Liver (tissue), 8 donors: ENCODE measurements at regions not wholly inside any gene's neighbourhood (a gene's known extent, or its start where the extent isn't known, plus 50 kb on each side); places are given as distances from the start of the nearest gene placed in this dataset.

Source experiments
- DNase-seq: peaks from one replicate; pipeline ENCODE4 v3.0.0-alpha.2; 2017; ENCODE audit warnings: low spot score
- H3K27ac ChIP-seq, 2 donors: one replicate each; pipeline ENCODE4 v1.7.0; 2013; ENCODE audit warnings: inconsistent platforms in 2 of 2, low read length in 2 of 2, control low read depth in 1 of 2, low read depth in 1 of 2, mild to moderate bottlenecking in 1 of 2
- H3K27me3 ChIP-seq, 4 donors: one replicate each; pipeline versions ENCODE4 v1.6.1 to v1.7.0; 2013; ENCODE audit warnings: low read length in 3 of 4, inconsistent platforms in 1 of 4, mild to moderate bottlenecking in 1 of 4, moderate library complexity in 1 of 4; ENCODE audit not compliant: control insufficient read depth in 4 of 4, insufficient read depth in 4 of 4
- H3K36me3 ChIP-seq, 4 donors: one replicate each; pipeline versions ENCODE4 v1.6.1 to v1.7.0; 2013; ENCODE audit warnings: low read length in 3 of 4, mild to moderate bottlenecking in 3 of 4, low read depth in 1 of 4, moderate library complexity in 1 of 4; ENCODE audit not compliant: control insufficient read depth in 4 of 4, insufficient read depth in 3 of 4
- H3K4me1 ChIP-seq, 4 donors: one replicate each; pipeline versions ENCODE4 v1.6.1 to v1.7.0; 2013; ENCODE audit warnings: low read length in 3 of 4, mild to moderate bottlenecking in 3 of 4, moderate library complexity in 1 of 4; ENCODE audit not compliant: control insufficient read depth in 4 of 4, insufficient read depth in 4 of 4
- H3K4me3 ChIP-seq, 3 donors: one replicate each; pipeline versions ENCODE4 v1.6.1 to v1.7.0; 2013; ENCODE audit warnings: low read length in 3 of 3, control low read depth in 1 of 3, low read depth in 1 of 3, mild to moderate bottlenecking in 1 of 3
- H3K9ac ChIP-seq, 2 donors: one replicate each; pipeline ENCODE4 v1.7.0; 2013; ENCODE audit warnings: low read length in 2 of 2, mild to moderate bottlenecking in 2 of 2, moderate library complexity in 2 of 2, control low read depth in 1 of 2, low read depth in 1 of 2
- H3K9me3 ChIP-seq, 4 donors: one replicate each; pipeline versions ENCODE4 v1.6.1 to v1.7.0; 2013; ENCODE audit warnings: low read length in 3 of 4; ENCODE audit not compliant: control insufficient read depth in 4 of 4
- ATF3 ChIP-seq: IDR thresholded peaks from 2 replicates; pipeline ENCODE4 v1.6.1; 2016; ENCODE audit warnings: antibody characterized with exemption
- CTCF ChIP-seq: fragments of 150-350 bp; IDR thresholded peaks from 2 replicates; pipeline ENCODE4 v1.5.1; 2017; ENCODE audit warnings: improper control_type of control experiment, low read depth, low read length; ENCODE audit not compliant: missing input control
- EGR1 ChIP-seq, 2 donors: IDR thresholded peaks; 2 replicates each; pipeline ENCODE4 v1.6.1; 2016 to 2018; ENCODE audit warnings: antibody characterized with exemption in 2 of 2, low read depth in 2 of 2
- FOXA1 ChIP-seq: IDR thresholded peaks from 2 replicates; pipeline ENCODE4 v1.6.1; 2016; ENCODE audit warnings: antibody characterized with exemption
- FOXA2 ChIP-seq: IDR thresholded peaks from 2 replicates; pipeline ENCODE4 v1.6.1; 2016; ENCODE audit warnings: antibody characterized with exemption
- GABPA ChIP-seq, 2 donors: IDR thresholded peaks in 1 of 2; conservative IDR thresholded peaks in 1 of 2; 2 replicates each; pipeline ENCODE4 v1.6.1; 2016; ENCODE audit warnings: antibody characterized with exemption in 2 of 2, mild to moderate bottlenecking in 1 of 2, moderate library complexity in 1 of 2
- HNF4A ChIP-seq, 2 donors: conservative IDR thresholded peaks; 2 replicates each; pipeline ENCODE4 v1.6.1; 2016; ENCODE audit warnings: antibody characterized with exemption in 2 of 2, mild to moderate bottlenecking in 2 of 2
- HNF4G ChIP-seq: IDR thresholded peaks from 2 replicates; pipeline ENCODE4 v1.6.1; 2016; ENCODE audit warnings: antibody characterized with exemption
- JUND ChIP-seq, 2 donors: IDR thresholded peaks; 2 replicates each; pipeline ENCODE4 v1.6.1; 2016; ENCODE audit warnings: antibody characterized with exemption in 2 of 2
- MAX ChIP-seq: IDR thresholded peaks from 2 replicates; pipeline ENCODE4 v1.6.1; 2016; ENCODE audit warnings: antibody characterized with exemption
- NR2F2 ChIP-seq: IDR thresholded peaks from 2 replicates; pipeline ENCODE4 v1.6.1; 2016; ENCODE audit warnings: antibody characterized with exemption
- RAD21 ChIP-seq, 2 donors: IDR thresholded peaks; 2 replicates each; pipeline ENCODE4 v1.6.1; 2016; ENCODE audit warnings: antibody characterized with exemption in 2 of 2, mild to moderate bottlenecking in 2 of 2
- SP1 ChIP-seq: IDR thresholded peaks from 2 replicates; pipeline ENCODE4 v1.6.1; 2018; ENCODE audit warnings: antibody characterized with exemption, mild to moderate bottlenecking
- TAF1 ChIP-seq: conservative IDR thresholded peaks from 2 replicates; pipeline ENCODE4 v1.6.1; 2016; ENCODE audit warnings: antibody characterized with exemption, mild to moderate bottlenecking
- YY1 ChIP-seq: IDR thresholded peaks from 2 replicates; pipeline ENCODE4 v1.6.1; 2016; ENCODE audit warnings: antibody characterized with exemption, mild to moderate bottlenecking
- ZBTB33 ChIP-seq: IDR thresholded peaks from 2 replicates; pipeline ENCODE4 v1.6.1; 2016; ENCODE audit warnings: antibody characterized with exemption
- WGBS: extraction: QIAGEN DNeasy Blood & Tissue Kit; methylation state at CpG from one replicate; pipeline ENCODE4 v1.1.7; 2013; 5-methylcytosine and 5-hydroxymethylcytosine counted together
- donor health status: healthy.
- donor health status: healthy.
- donor health status: healthy.
- donor health status: healthy.
- donor health status: healthy.

- TF ChIP-seq ZBTB33 (no peak), NR2F2 (no peak), FOXA1 (no peak)
Measured at GRCh38 chr2:192983173-192983572, 788.4 kb upstream of the TMEFF2 start (continued).

- 84% methylated on average over 3 of the region's 3 CpGs for WGBS
- DNase-seq = no peak
- H3K27me3 ChIP-seq = no peaks in the 10 kb centered on the region
- no peak overlapping the region for H3K9ac ChIP-seq
- no peak overlapping the region for H3K27ac ChIP-seq
- H3K4me1 ChIP-seq = no peaks in the 10 kb centered on the region
- H3K36me3 ChIP-seq = no peaks in the 10 kb centered on the region
- no peak overlapping the region for H3K4me3 ChIP-seq
- H3K9me3 ChIP-seq = no peaks in the 10 kb centered on the region
- no peak for TF ChIP-seq ATF3
- no peak for TF ChIP-seq EGR1 (IDR thresholded peaks at IDR 0.05; ENCODE audit: low read depth in 2 of 2)
- TF ChIP-seq YY1 = no peak
- TF ChIP-seq HNF4G = no peak
- no peak for TF ChIP-seq GABPA (IDR thresholded peaks at IDR 0.05 in 1 of 2, conservative IDR thresholded peaks at IDR 0.05 in 1 of 2)
- TF ChIP-seq MAX = no peak
- no peak for TF ChIP-seq TAF1
- no peak for TF ChIP-seq JUND (IDR thresholded peaks at IDR 0.05)
- TF ChIP-seq FOXA2 = no peak
- no peak for TF ChIP-seq HNF4A (conservative IDR thresholded peaks at IDR 0.05)
- TF ChIP-seq SP1 = no peak
- TF ChIP-seq CTCF = no peak
- no peak for TF ChIP-seq NR2F2
Measured at GRCh38 chr2:192978395-192978794, 783.7 kb upstream of the TMEFF2 start.

- TF ChIP-seq ATF3 (no peak), FOXA2 (no peak), FOXA1 (no peak), RAD21 (IDR thresholded peaks at IDR 0.05) (no peak)
- DNase-seq = no peak
- no peak overlapping the region for H3K4me3 ChIP-seq
- no peaks in the 10 kb centered on the region for H3K27me3 ChIP-seq
- H3K36me3 ChIP-seq = no peaks in the 10 kb centered on the region
- H3K27ac ChIP-seq = no peak overlapping the region
- H3K9me3 ChIP-seq = no peaks in the 10 kb centered on the region
- no peak overlapping the region for H3K9ac ChIP-seq
- 47% methylated on average over 3 of the region's 3 CpGs for WGBS
- no peaks in the 10 kb centered on the region for H3K4me1 ChIP-seq
Measured at GRCh38 chr2:192971981-192972380, 777.2 kb upstream of the TMEFF2 start.
